NCI-H2081 (cell line): ENCODE measurements at regions not wholly inside any gene's neighbourhood (a gene's known extent, or its start where the extent isn't known, plus 50 kb on each side); places are given as distances from the start of the nearest gene placed in this dataset.
"Not testable (repeated sequence)": the region's sequence is repeated elsewhere in the genome, so short reads cannot be mapped to it uniquely, and the experiment has no call there.

Experiments
- DNase-seq, 2 experiments: peaks; one replicate each; lab custom pipeline; 2025; lab: John Stamatoyannopoulos, UW

DNA sequence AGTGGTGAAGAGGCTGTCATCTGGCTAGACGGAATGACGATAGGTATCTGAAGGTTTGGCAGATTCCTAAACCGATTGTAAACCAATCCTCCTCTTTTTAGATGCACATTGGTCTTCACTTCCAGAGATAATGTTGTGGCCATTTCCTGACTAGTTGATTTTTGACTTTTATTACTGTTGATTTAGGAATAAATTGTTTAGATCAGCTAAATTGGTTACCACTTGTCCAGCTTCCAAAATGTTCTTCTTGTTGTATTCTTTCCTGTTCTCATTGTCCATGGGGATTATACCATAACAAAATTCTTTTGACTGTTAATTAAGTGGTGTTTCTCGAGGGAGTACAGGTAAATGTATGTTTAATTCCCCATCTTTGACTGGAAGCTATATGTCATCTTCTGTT lies 119.7 kb downstream of the MACROH2A1 start:
- no peak for DNase-seq

DNA sequence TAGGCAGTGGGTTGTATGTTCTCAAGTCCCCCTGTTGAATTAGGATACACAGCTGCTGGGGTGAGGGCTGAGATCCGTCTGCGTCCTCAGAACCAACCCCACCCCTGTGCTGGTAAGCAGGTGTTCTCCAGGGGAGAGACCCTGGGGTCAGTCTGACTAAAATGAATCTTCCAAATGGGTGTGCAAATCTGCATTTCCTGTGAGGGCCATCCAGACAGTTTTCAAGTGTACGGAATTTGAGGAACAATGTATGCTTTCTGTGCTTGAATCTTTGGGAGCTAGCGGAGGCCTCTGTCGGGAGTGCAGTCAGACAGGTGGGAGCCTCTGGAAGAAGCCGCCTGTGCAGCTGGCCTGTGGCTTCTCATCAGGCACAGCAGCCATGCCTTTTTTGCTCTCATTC lies 122.9 kb downstream of the MACROH2A1 start:
- DNase-seq = no peak

DNA sequence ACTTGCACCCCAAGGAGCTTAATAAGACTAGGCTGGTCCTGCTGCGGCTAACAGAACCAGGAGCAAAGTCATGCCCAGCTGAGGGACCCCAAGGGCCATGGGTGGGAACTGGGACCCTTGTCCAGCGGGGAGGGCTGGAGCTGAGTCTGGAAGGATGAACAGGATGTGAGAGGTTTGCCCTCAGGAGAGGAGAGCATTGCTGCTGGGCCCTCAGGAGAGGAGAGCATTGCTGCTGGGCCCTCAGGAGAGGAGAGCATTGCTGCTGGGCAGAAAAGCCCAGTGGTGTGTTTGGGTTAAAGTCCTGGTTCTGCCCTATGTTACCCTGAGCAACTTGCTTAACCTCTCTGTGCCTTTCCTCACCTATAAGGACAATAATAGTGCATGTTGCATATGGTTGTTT lies 125.8 kb downstream of the MACROH2A1 start:
- no peak for DNase-seq

DNA sequence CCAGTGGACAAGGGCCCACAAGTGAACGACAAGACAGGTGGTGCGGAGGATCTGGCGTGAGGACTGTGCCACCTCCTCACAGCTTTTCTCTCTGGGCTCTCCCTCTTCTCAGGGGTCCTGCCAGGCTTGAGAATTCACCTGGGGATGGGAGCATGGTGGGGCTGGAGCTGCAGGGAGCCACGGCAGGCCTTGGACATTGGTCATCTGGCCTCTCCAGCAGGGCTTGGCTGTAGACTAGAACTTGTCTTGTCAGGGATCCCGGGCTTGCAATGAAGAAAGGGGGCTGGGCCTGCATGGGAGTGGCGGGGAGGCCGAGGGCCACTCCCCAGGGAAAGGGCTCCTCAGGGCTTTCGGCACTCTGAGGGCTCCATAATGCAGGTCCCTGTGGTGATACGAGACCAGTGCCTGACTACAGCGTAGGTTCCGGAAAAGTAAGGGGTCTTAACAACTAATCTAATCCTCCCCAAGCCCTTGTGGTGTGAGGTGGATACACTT lies 126.7 kb downstream of the MACROH2A1 start:
- DNase-seq = no peak

DNA sequence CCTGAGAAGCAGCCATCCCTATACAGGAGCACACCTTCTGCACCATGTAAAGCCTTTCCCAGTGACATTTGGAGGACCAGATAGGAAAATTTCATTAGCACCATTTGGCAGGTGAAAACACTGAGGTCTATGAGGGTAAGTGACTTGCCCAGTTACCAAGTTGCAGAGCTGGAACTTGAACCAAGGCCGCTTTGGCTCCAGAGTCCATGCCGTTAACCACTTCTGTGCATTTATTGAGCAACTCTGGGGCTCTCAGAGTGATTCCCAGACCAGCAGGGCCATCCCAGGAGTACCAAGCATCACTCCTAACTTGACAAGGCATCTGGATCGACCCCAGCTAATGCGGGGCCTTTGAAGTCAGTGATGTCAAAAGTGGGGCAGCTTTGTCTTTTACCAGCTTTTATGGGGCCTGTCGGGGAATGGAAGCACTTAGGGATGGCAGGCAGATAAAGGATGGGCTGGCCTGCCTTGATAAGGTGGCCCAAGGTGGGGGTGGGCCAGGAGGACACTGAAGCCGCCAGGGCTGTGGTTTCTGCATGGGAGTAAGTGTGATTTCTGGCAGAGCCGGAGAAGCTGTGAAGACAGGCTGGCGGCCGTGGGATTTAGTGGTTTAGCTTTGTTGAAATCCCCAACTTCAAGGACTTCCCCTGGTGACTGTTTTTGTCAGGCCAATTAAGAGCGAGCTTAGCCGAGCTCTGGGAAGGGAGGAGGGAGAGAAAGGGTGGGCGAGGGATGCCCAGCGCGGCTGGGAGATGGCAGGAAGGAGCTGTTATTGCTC lies 127.3 kb downstream of the MACROH2A1 start:
- no peak for DNase-seq

DNA sequence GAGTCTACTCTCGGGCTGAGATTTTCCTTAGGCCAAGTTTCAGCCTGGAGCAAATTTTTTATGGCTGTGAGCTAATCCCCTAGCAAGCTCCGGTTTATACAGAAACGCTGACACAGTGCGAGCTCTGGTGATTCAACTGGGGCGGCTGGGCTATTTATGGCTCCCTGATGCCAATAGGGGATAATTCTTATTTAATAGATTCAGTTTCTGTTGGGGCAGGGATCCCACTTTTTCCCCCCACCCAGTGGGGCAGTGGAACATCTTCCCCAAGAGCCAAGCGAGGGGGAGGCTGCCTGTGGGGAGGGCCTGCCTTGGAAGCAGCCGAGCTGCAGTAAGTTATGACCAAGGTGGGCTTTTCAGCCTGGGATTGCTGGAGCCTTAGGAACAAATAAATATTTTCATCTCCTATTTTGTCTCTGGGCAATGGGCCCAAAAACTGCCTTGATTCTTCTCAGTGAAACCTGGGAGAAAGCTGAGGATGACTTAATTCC lies 129.1 kb downstream of the MACROH2A1 start:
- DNase-seq = no peak

DNA sequence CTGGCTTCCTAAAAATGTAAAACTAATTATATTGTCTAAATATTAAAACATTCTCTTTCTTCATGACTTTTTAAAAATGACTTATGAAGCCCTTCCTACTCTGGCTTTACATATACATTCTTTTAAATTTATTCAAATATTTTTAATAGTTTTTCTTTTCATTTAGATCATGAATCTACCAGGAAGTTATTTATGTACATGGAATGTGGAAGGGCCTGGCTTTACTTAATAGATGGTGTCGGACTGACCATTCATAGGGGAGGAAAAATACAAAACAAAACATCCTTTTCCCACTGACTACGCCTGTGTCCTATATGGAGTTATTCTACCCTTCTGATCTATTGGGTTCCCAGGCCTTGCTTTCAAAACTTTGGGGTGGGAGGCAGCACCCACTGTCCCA lies 129.8 kb downstream of the MACROH2A1 start:
- DNase-seq = no peak

DNA sequence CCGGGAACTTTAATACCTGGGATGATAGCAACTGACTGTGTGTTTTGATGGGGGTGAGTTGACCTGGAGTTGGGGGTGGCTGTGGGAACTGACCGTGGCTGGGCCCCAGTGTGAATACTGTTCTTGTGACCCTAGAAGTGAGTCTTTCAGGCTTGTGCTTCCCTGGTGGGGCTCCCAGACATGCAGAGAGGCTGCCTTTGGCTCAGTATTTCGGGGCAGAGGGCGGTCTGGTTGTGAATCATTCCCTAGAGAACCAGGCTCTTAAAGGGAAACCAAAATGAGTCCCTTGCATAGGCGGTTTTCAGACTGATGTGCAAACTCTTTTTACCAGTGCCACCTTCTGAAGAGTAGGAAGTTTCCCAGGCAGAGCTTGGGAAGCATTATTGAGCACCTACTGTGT lies 132.1 kb downstream of the MACROH2A1 start:
- no peak for DNase-seq

DNA sequence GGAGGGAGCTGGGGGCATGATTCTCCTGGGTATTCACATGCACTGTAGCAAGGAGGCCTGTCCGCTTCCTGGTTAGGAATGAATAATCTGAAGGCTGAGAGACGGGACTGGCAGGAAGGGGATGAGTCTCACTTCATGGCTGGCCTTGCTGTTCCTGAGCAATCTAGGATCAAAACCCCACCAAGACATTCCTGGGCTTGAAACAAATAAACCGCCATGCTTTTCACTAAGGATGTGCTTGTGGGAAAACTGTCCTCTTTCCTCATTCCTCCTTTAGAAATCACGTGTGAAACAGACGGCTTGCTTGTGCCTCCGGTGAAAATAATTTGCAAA lies 132.8 kb downstream of the MACROH2A1 start:
- DNase-seq = no peak

GRCh38 chr5:135265497-135266302 lies 133.3 kb downstream of the MACROH2A1 start:
- no peak for DNase-seq

DNA sequence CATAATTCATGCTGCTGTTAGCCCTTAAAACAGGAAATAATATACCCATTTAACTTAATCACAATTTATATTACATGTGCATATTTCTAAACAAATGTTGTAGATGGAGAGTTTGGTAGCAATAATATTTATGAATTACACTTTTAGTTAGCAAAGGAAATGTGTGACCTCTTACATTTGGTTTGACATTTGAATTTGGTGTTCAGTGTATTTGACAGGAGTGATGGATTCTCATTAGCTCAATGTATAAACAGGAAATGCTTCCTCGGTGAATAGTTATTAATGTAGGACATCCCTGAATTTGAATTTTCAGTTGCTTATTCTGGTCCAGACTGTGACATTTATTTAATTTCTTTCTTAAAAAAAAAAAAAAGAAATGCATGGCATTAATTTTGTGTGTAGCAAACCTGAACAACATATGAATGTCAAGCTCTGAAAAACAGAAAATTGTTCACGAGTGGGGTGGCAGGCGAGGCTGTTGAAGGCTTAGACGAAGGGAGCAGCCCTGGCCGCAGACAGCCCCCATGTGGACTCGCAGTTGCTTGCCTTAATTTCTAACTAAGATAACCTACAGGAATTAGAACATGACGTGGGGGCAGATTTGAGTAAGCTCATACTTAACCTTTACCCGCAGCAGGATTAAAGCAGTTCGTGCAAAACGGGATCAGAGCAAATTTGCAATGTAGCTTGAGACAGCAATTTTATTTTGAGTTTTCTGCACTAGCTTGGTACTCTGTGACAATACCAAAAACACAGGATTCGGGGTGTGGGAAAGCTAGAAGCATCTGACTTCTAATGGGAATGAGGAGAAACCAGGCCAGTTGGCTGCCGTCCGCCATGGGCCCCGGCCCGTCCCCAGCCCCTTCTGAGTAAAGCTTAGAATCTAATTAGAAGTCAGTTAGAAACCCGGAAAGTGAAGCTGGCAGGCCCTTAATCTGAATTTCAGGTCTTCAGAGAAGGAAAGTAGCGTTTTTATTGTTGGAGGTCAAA lies 134.3 kb downstream of the MACROH2A1 start:
- DNase-seq = no peak

GRCh38 chr5:135263022-135263668 lies 135.9 kb downstream of the MACROH2A1 start:
- DNase-seq = no peak

DNA sequence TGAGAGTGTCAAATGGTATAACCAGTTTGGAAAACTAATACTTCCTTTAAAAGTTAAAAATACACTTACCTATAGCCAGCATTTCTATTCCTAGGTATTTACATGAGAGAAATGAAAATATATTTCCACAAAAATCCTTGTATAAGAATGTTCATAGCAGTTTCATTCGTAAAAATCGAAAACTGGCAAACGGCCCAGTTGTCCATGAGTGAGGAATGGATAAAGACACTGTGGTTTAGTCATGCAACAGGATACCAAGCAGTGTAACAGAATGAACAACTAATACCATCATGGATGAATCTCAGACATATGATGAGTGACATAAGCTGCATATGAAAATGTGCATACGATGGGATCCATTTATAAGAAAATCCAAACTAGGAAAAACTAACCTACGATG lies 136.7 kb downstream of the MACROH2A1 start:
- DNase-seq = no peak

DNA sequence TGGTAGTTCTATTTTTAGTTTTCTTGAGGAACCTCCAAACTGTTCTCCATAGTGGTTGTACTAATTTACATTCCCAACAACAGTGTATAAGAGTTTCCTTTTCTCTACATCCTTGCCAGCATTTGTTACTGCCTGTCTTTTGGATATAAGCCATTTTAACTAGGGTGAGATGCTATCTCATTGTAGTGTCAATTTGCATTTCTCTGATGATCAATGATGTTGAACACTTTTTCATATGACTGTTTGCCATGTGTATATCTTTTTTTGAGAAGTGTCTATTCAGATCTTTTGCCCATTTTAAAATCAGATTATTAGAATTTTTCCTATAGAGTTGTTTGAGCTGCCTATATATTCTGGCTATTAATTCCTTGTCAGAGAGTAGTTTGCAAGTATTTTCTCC lies 138.9 kb downstream of the MACROH2A1 start:
- DNase-seq = not testable (repeated sequence)

- no peak for DNase-seq
Observed at GRCh38 chr5:135255461-135256178, 143.4 kb downstream of the MACROH2A1 start.

DNA sequence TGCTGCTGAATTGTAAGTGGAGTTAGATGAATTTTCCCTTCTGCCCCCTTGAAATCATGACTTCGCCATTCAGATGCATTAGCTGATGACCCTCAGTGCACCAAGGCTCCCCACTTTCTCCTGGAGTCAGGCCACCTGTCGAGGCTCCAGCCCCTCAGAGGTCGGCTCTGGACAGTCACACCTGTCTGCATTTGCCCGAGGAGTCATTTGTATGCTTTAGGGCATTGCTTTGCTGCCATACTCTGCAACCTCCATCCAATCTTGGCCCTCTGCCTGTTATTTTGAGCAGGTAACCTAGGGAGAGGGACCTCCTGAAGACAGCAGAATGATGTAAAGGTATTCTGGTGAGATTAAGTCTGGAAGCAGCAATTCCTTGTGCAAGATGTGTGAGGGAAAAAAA lies 144.8 kb downstream of the MACROH2A1 start:
- no peak for DNase-seq

DNA sequence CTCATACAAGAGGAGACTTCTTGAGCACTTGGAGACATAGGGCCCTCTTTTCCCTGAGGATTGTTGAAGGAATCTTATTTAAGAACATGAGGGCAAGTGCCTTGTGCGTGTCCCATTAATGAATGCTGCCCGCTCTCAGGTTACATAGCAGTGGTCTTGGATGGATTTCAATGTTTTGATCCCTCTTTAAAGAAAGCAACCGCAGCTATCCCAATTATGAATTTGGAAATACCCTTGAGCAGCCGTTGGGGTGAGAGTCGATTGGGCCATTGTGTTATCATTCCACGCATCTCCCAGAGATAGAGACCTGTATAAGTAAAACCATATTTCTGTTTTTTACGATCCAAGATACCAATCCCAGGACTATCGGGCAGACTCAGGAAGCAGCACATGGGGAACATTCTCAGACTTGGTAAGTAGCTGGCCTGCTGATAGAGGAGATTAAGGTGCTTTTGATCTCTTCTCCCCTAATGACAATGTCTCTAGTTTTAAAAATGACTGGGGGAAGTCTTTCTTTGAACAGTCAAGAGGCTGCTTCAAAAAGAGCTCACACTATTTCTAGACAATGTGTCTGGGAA lies 145.3 kb downstream of the MACROH2A1 start:
- DNase-seq = no peak

- DNase-seq = no peak
Observed at GRCh38 chr5:135251093-135251492, 147.9 kb downstream of the MACROH2A1 start.

DNA sequence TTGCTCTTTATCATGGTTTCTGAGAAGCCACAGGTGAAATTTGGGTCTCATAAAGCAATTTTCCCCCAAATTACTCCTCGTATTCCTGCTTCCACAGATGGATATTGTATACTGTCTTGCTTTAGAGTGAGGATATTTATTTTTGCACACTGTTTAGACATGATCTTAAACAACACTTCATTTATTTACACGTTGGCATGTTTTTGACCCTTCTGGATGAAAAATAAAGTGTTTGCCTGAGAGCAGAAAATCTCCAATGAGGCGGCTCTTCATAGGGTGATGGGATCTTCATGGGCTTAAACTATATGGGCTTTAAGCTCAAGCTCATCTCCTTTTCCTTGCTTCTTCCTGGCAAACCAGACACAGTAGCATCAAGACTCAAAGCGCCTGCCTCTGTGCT lies 148.4 kb downstream of the MACROH2A1 start:
- DNase-seq = no peak

- no peak for DNase-seq
Observed at GRCh38 chr5:135249658-135250057, 149.4 kb downstream of the MACROH2A1 start.
